ENCODE measurements at regions not wholly inside any gene's neighbourhood (a gene's known extent, or its start where the extent isn't known, plus 50 kb on each side); places are given as distances from the start of the nearest gene placed in this dataset.

DNA sequence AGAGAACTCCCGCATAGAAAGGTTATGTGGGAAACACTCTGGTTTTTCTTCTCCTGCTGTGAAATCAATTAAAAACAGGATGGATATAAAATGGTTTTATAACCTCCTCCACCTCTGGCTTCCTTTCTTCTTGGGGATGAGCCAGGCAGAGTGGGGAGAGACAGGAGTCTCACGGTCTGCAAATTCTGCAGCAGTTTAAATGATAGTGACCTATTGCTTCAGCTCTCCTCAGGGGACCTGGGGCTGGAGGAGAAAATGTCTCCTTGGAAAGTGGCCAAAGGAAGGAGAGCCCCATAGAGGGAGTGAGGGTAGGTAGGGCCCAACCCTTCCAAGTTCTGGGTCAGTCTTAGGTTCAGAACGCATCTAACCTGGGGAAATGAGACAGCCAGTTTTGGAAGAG, 118.8 kb downstream of the MTX3 start:
- TF ChIP-seq FOXA2 (IDR thresholded peaks at IDR 0.05) (no peak), GABPA (IDR thresholded peaks at IDR 0.05 in 1 of 2, conservative IDR thresholded peaks at IDR 0.05 in 1 of 2) (no peak), EGR1 (IDR thresholded peaks at IDR 0.05; ENCODE audit: low read depth in 2 of 2) (no peak), NR2F2 (IDR thresholded peaks at IDR 0.05) (no peak), TAF1 (conservative IDR thresholded peaks at IDR 0.05) (no peak), RAD21 (IDR thresholded peaks at IDR 0.05) (no peak), JUND (IDR thresholded peaks at IDR 0.05) (no peak)
- TF ChIP-seq, protein P1, sequence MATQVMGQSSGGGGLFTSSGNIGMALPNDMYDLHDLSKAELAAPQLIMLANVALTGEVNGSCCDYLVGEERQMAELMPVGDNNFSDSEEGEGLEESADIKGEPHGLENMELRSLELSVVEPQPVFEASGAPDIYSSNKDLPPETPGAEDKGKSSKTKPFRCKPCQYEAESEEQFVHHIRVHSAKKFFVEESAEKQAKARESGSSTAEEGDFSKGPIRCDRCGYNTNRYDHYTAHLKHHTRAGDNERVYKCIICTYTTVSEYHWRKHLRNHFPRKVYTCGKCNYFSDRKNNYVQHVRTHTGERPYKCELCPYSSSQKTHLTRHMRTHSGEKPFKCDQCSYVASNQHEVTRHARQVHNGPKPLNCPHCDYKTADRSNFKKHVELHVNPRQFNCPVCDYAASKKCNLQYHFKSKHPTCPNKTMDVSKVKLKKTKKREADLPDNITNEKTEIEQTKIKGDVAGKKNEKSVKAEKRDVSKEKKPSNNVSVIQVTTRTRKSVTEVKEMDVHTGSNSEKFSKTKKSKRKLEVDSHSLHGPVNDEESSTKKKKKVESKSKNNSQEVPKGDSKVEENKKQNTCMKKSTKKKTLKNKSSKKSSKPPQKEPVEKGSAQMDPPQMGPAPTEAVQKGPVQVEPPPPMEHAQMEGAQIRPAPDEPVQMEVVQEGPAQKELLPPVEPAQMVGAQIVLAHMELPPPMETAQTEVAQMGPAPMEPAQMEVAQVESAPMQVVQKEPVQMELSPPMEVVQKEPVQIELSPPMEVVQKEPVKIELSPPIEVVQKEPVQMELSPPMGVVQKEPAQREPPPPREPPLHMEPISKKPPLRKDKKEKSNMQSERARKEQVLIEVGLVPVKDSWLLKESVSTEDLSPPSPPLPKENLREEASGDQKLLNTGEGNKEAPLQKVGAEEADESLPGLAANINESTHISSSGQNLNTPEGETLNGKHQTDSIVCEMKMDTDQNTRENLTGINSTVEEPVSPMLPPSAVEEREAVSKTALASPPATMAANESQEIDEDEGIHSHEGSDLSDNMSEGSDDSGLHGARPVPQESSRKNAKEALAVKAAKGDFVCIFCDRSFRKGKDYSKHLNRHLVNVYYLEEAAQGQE (IDR thresholded peaks at IDR 0.05) = no peak
- TF ChIP-seq, protein P2, sequence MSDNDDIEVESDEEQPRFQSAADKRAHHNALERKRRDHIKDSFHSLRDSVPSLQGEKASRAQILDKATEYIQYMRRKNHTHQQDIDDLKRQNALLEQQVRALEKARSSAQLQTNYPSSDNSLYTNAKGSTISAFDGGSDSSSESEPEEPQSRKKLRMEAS (IDR thresholded peaks at IDR 0.05) = no peak
- TF ChIP-seq, protein P3, sequence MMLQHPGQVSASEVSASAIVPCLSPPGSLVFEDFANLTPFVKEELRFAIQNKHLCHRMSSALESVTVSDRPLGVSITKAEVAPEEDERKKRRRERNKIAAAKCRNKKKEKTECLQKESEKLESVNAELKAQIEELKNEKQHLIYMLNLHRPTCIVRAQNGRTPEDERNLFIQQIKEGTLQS (IDR thresholded peaks at IDR 0.05) = no peak
- TF ChIP-seq, protein P4, sequence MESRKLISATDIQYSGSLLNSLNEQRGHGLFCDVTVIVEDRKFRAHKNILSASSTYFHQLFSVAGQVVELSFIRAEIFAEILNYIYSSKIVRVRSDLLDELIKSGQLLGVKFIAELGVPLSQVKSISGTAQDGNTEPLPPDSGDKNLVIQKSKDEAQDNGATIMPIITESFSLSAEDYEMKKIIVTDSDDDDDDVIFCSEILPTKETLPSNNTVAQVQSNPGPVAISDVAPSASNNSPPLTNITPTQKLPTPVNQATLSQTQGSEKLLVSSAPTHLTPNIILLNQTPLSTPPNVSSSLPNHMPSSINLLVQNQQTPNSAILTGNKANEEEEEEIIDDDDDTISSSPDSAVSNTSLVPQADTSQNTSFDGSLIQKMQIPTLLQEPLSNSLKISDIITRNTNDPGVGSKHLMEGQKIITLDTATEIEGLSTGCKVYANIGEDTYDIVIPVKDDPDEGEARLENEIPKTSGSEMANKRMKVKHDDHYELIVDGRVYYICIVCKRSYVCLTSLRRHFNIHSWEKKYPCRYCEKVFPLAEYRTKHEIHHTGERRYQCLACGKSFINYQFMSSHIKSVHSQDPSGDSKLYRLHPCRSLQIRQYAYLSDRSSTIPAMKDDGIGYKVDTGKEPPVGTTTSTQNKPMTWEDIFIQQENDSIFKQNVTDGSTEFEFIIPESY (IDR thresholded peaks at IDR 0.05) = no peak
- no peak overlapping the region for H3K9ac ChIP-seq (ENCODE audit: low read depth in 1 of 2, low read length in 2 of 2)
- no peaks in the 10 kb centered on the region for H3K36me3 ChIP-seq (ENCODE audit: control insufficient read depth in 4 of 4, insufficient read depth in 3 of 4, low read depth in 1 of 4, low read length in 3 of 4)
- no peaks in the 10 kb centered on the region for H3K9me3 ChIP-seq (ENCODE audit: control insufficient read depth in 4 of 4, low read length in 3 of 4)
- no peak for DNase-seq (ENCODE audit: low spot score)
- WGBS = 75% methylated on average over 3 of the region's 3 CpGs
- no peaks in the 10 kb centered on the region for H3K27me3 ChIP-seq (ENCODE audit: control insufficient read depth in 4 of 4, insufficient read depth in 4 of 4, low read length in 3 of 4)
- H3K4me1 ChIP-seq (ENCODE audit: control insufficient read depth in 4 of 4, insufficient read depth in 4 of 4, low read length in 3 of 4) = no peaks in the 10 kb centered on the region
- no peak overlapping the region for H3K4me3 ChIP-seq (ENCODE audit: low read depth in 1 of 3, low read length in 3 of 3)
- H3K27ac ChIP-seq (ENCODE audit: low read depth in 1 of 2, low read length in 2 of 2) = no peak overlapping the region

DNA sequence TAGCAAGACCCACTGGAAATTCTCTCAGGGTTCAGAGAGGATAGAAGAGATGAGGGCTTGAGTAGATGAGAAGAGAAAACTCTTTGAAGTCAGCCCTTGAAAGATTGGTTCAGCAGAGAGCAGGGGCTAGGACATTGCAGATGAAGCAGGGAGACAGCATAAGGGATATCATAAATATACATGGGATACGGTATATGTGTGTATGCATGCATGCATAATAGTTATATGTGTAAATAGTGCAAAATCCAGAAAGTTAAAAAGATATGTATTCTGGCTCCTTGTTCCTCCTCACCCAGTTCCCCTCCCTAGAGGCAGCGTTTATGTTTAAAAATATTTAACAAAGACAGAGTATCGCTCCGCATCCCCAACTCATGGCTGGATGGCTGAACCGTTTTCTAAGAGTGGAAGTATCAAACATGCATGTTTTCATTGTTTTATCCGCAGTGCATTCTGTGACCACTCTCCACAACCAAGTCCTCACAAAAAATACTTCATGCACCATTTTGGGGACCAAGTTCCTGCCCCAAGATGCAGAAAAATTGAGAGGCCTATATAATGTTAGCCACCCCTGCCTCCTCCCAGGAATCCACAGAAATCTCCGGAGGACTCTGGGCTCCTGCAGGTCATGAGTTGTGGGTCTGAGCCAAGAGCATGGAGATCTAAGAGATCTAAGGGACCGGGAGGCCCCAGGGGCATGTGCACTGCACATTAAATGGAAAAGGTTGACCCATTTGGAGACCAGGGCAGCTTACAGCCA, 119.5 kb downstream of the MTX3 start:
- H3K9ac ChIP-seq (ENCODE audit: low read depth in 1 of 2, low read length in 2 of 2) = no peak overlapping the region
- WGBS = 89% methylated on average over 8 of the region's 8 CpGs
- TF ChIP-seq, protein P4 (IDR thresholded peaks at IDR 0.05) = no peak
- no peak for TF ChIP-seq YY1 (IDR thresholded peaks at IDR 0.05)
- TF ChIP-seq SP1 (IDR thresholded peaks at IDR 0.05) = no peak
- TF ChIP-seq GABPA (IDR thresholded peaks at IDR 0.05 in 1 of 2, conservative IDR thresholded peaks at IDR 0.05 in 1 of 2) = no peak
- no peak for TF ChIP-seq EGR1 (IDR thresholded peaks at IDR 0.05; ENCODE audit: low read depth in 2 of 2)
- TF ChIP-seq HNF4G (IDR thresholded peaks at IDR 0.05) = no peak
- TF ChIP-seq FOXA1 (IDR thresholded peaks at IDR 0.05) = no peak
- TF ChIP-seq, protein P3 (IDR thresholded peaks at IDR 0.05) = no peak
- TF ChIP-seq, protein P1 (IDR thresholded peaks at IDR 0.05) = no peak
- no peak for TF ChIP-seq JUND (IDR thresholded peaks at IDR 0.05)
- TF ChIP-seq RAD21 (IDR thresholded peaks at IDR 0.05) = no peak
- no peak for TF ChIP-seq HNF4A (conservative IDR thresholded peaks at IDR 0.05)
- TF ChIP-seq FOXA2 (IDR thresholded peaks at IDR 0.05) = no peak
- TF ChIP-seq RXRA (IDR thresholded peaks at IDR 0.05) = no peak

More for the DNA sequence above, 119.5 kb downstream of the MTX3 start:
- Histone ChIP-seq H3K9me3 (ENCODE audit: control insufficient read depth in 4 of 4, low read length in 3 of 4) (no peaks in the 10 kb centered on the region), H3K4me1 (ENCODE audit: control insufficient read depth in 4 of 4, insufficient read depth in 4 of 4, low read length in 3 of 4) (no peaks in the 10 kb centered on the region), H3K27ac (ENCODE audit: low read depth in 1 of 2, low read length in 2 of 2) (no peak overlapping the region), H3K4me3 (ENCODE audit: low read depth in 1 of 3, low read length in 3 of 3) (no peak overlapping the region), H3K36me3 (ENCODE audit: control insufficient read depth in 4 of 4, insufficient read depth in 3 of 4, low read depth in 1 of 4, low read length in 3 of 4) (no peaks in the 10 kb centered on the region), H3K27me3 (ENCODE audit: control insufficient read depth in 4 of 4, insufficient read depth in 4 of 4, low read length in 3 of 4) (no peaks in the 10 kb centered on the region)
- DNase-seq (ENCODE audit: low spot score) = no peak

Data from liver (tissue), 7 donors.